ENCODE measurements at regions not wholly inside any gene's neighbourhood (a gene's known extent, or its start where the extent isn't known, plus 50 kb on each side); places are given as distances from the start of the nearest gene placed in this dataset.
"Not testable (repeated sequence)": the region's sequence is repeated elsewhere in the genome, so short reads cannot be mapped to it uniquely, and the experiment has no call there.

GRCh38 chr5:100108883-100109282 is 426.3 kb upstream of the FAM174A start:
- Histone ChIP-seq H3K4me2 (ENCODE audit: insufficient read depth, low read length) (no peak overlapping the region), H3K27ac (ENCODE audit: low read depth, low read length) (no peak overlapping the region), H3K4me1 (ENCODE audit: insufficient read depth, low read length) (no peaks in the 10 kb centered on the region), H3K36me3 (ENCODE audit: insufficient read depth, low read length) (no peaks in the 10 kb centered on the region), H3K27me3 (ENCODE audit: insufficient read depth, low read length) (no peaks in the 10 kb centered on the region), H3K9me3 (ENCODE audit: low read depth, low read length) (no peaks in the 10 kb centered on the region), H3K79me2 (ENCODE audit: insufficient read depth, low read length) (no peaks in the 10 kb centered on the region), H2AFZ (ENCODE audit: low read length) (no peak overlapping the region), H3K4me3 (ENCODE audit: insufficient read depth, low read length) (no peak overlapping the region), H4K20me1 (ENCODE audit: insufficient read depth, low read length) (no peaks in the 10 kb centered on the region)
- TF ChIP-seq, protein P1, sequence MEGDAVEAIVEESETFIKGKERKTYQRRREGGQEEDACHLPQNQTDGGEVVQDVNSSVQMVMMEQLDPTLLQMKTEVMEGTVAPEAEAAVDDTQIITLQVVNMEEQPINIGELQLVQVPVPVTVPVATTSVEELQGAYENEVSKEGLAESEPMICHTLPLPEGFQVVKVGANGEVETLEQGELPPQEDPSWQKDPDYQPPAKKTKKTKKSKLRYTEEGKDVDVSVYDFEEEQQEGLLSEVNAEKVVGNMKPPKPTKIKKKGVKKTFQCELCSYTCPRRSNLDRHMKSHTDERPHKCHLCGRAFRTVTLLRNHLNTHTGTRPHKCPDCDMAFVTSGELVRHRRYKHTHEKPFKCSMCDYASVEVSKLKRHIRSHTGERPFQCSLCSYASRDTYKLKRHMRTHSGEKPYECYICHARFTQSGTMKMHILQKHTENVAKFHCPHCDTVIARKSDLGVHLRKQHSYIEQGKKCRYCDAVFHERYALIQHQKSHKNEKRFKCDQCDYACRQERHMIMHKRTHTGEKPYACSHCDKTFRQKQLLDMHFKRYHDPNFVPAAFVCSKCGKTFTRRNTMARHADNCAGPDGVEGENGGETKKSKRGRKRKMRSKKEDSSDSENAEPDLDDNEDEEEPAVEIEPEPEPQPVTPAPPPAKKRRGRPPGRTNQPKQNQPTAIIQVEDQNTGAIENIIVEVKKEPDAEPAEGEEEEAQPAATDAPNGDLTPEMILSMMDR (IDR thresholded peaks at IDR 0.05; ENCODE audit: extremely low read depth, low read depth, low read length), result no peak
- DNase-seq (ENCODE audit: insufficient read length, low spot score, missing footprints), result no peak

DNA sequence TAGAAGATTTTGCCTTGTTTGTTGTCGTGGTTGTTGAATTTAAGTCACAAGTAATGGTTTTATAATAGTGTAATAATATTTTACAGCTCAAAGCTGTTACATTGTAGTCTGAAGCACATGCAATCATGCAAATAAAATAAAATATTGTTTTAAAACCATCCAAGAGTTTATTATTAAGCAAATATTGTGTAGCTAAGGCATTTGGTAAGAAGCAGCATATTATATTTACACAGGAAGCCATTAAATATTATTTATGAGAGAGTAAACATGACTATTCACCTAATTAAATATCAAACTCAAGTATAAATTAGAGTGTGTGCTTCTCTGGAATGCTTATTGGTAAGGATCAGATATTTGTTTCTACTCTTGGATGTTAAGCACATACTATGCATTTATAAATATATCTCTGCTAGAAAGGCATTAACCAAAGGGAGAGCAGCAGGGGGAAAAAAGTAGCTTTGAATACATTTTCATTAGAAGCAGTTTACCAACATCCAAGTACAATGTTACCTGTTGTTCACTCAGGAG is 431.5 kb upstream of the FAM174A start:
- not testable (repeated sequence) for H3K79me2 ChIP-seq (ENCODE audit: insufficient read depth, low read length); DNase-seq (ENCODE audit: insufficient read length, low spot score, missing footprints); H4K20me1 ChIP-seq (ENCODE audit: insufficient read depth, low read length); H2AFZ ChIP-seq (ENCODE audit: low read length); H3K4me2 ChIP-seq (ENCODE audit: insufficient read depth, low read length); H3K27me3 ChIP-seq (ENCODE audit: insufficient read depth, low read length); H3K4me1 ChIP-seq (ENCODE audit: insufficient read depth, low read length); H3K4me3 ChIP-seq (ENCODE audit: insufficient read depth, low read length); H3K9me3 ChIP-seq (ENCODE audit: low read depth, low read length); H3K27ac ChIP-seq (ENCODE audit: low read depth, low read length); H3K36me3 ChIP-seq (ENCODE audit: insufficient read depth, low read length)

DNA sequence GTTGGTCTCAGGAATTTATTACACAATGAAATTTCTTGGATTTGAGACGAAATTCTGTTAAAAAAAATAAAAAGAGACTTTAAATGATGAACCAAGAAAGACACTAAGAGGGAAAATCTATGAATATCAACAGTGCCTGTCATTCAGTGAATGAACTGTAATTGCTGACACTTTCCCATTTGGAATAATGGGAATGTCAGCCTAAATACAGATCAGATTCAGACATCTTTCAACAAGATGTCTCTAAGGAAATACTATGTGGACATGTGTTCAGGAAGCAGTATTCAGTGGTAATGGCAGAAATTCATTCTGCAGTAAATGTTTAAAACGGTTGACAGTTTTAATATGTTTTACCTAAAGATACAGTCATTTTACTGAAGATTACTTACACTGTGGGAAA is 433.7 kb upstream of the FAM174A start:
- not testable (repeated sequence) for DNase-seq (ENCODE audit: insufficient read length, low spot score, missing footprints); H3K27me3 ChIP-seq (ENCODE audit: insufficient read depth, low read length); H3K79me2 ChIP-seq (ENCODE audit: insufficient read depth, low read length); H3K9me3 ChIP-seq (ENCODE audit: low read depth, low read length); H4K20me1 ChIP-seq (ENCODE audit: insufficient read depth, low read length); H3K4me2 ChIP-seq (ENCODE audit: insufficient read depth, low read length); H3K27ac ChIP-seq (ENCODE audit: low read depth, low read length); H2AFZ ChIP-seq (ENCODE audit: low read length); H3K36me3 ChIP-seq (ENCODE audit: insufficient read depth, low read length); H3K4me3 ChIP-seq (ENCODE audit: insufficient read depth, low read length); H3K4me1 ChIP-seq (ENCODE audit: insufficient read depth, low read length)

DNA sequence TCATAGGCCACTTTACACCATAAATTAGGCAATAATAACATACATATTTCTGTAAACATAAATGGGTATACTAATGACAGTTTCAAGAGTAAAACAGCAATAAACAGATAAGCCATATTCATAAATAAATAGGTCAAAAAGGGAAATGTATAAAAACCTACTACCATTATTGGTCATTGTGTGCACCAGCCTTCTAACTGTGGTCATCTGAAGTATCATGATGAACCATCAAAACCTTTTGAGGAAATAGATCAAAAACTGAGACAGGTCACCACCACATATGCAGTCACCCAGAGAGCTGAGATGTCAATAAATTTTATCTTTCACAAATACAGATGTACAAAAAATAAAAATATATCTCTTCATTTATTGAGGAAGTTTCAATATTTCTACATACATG is 438.8 kb upstream of the FAM174A start:
- H3K4me3 ChIP-seq (ENCODE audit: insufficient read depth, low read length); H3K4me2 ChIP-seq (ENCODE audit: insufficient read depth, low read length); H3K27ac ChIP-seq (ENCODE audit: low read depth, low read length); H3K4me1 ChIP-seq (ENCODE audit: insufficient read depth, low read length); H3K36me3 ChIP-seq (ENCODE audit: insufficient read depth, low read length); H3K27me3 ChIP-seq (ENCODE audit: insufficient read depth, low read length); H4K20me1 ChIP-seq (ENCODE audit: insufficient read depth, low read length); DNase-seq (ENCODE audit: insufficient read length, low spot score, missing footprints); H3K9me3 ChIP-seq (ENCODE audit: low read depth, low read length); H3K79me2 ChIP-seq (ENCODE audit: insufficient read depth, low read length); H2AFZ ChIP-seq (ENCODE audit: low read length): not testable (repeated sequence)

DNA sequence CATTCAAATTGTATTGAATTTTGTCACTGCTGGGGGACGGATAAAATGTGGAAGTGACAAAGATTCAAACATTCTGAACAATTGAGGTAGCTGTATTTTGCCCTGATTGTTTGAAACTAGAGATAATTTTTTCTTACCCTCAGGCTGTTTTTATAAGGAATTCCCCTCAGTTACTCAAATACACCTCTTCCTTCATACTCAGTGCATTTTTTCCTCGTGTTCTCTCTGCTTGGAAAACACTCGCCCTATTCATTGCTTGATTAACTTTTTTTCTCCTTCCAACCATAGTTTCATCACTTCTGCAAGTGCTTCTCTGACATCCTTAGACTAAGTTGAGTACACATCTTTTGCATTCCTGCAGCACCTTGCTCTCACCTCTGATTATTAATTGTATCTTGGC is 454.5 kb upstream of the FAM174A start:
- not testable (repeated sequence) for H3K4me1 ChIP-seq (ENCODE audit: insufficient read depth, low read length); H3K4me2 ChIP-seq (ENCODE audit: insufficient read depth, low read length); H3K27ac ChIP-seq (ENCODE audit: low read depth, low read length); H3K27me3 ChIP-seq (ENCODE audit: insufficient read depth, low read length); DNase-seq (ENCODE audit: insufficient read length, low spot score, missing footprints); H3K36me3 ChIP-seq (ENCODE audit: insufficient read depth, low read length); H3K9me3 ChIP-seq (ENCODE audit: low read depth, low read length); H3K79me2 ChIP-seq (ENCODE audit: insufficient read depth, low read length); H2AFZ ChIP-seq (ENCODE audit: low read length); H3K4me3 ChIP-seq (ENCODE audit: insufficient read depth, low read length); H4K20me1 ChIP-seq (ENCODE audit: insufficient read depth, low read length)

GRCh38 chr5:100079163-100079562 is 456.0 kb upstream of the FAM174A start:
- not testable (repeated sequence) for H2AFZ ChIP-seq (ENCODE audit: low read length); H3K36me3 ChIP-seq (ENCODE audit: insufficient read depth, low read length); H3K9me3 ChIP-seq (ENCODE audit: low read depth, low read length); H3K4me2 ChIP-seq (ENCODE audit: insufficient read depth, low read length); DNase-seq (ENCODE audit: insufficient read length, low spot score, missing footprints); H4K20me1 ChIP-seq (ENCODE audit: insufficient read depth, low read length); H3K79me2 ChIP-seq (ENCODE audit: insufficient read depth, low read length); H3K27ac ChIP-seq (ENCODE audit: low read depth, low read length); H3K4me3 ChIP-seq (ENCODE audit: insufficient read depth, low read length); H3K27me3 ChIP-seq (ENCODE audit: insufficient read depth, low read length); H3K4me1 ChIP-seq (ENCODE audit: insufficient read depth, low read length)

DNA sequence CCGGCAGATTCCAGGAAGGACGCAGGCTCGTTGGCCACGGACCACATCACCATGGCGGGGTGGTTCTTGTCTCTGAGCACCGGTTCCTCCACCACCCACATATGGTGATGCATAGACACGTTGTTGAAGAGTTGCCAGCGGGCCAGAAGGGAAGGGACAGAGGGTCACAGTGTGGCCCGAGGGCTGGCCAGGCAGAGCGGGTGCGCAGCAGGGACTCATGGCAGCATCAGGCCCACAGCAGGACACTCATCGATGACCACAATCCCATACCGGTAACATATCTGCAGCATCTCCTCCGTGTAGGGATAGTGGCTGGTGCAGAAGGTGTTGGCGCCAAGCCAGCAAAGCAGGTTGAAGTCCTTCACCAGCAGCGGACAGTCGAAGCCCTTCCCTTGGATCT is 469.2 kb upstream of the FAM174A start:
- H4K20me1 ChIP-seq (ENCODE audit: insufficient read depth, low read length); H3K4me1 ChIP-seq (ENCODE audit: insufficient read depth, low read length); H3K27me3 ChIP-seq (ENCODE audit: insufficient read depth, low read length); H3K27ac ChIP-seq (ENCODE audit: low read depth, low read length); H3K36me3 ChIP-seq (ENCODE audit: insufficient read depth, low read length); H3K4me3 ChIP-seq (ENCODE audit: insufficient read depth, low read length); DNase-seq (ENCODE audit: insufficient read length, low spot score, missing footprints); H3K9me3 ChIP-seq (ENCODE audit: low read depth, low read length); H2AFZ ChIP-seq (ENCODE audit: low read length); H3K79me2 ChIP-seq (ENCODE audit: insufficient read depth, low read length); H3K4me2 ChIP-seq (ENCODE audit: insufficient read depth, low read length): not testable (repeated sequence)
